ENCODE measurements at regions not wholly inside any gene's neighbourhood (a gene's known extent, or its start where the extent isn't known, plus 50 kb on each side); places are given as distances from the start of the nearest gene placed in this dataset.

GRCh38 chr11:128046213-128046612 lies 541.1 kb downstream of the ETS1 start:
- TF ChIP-seq, protein P1, sequence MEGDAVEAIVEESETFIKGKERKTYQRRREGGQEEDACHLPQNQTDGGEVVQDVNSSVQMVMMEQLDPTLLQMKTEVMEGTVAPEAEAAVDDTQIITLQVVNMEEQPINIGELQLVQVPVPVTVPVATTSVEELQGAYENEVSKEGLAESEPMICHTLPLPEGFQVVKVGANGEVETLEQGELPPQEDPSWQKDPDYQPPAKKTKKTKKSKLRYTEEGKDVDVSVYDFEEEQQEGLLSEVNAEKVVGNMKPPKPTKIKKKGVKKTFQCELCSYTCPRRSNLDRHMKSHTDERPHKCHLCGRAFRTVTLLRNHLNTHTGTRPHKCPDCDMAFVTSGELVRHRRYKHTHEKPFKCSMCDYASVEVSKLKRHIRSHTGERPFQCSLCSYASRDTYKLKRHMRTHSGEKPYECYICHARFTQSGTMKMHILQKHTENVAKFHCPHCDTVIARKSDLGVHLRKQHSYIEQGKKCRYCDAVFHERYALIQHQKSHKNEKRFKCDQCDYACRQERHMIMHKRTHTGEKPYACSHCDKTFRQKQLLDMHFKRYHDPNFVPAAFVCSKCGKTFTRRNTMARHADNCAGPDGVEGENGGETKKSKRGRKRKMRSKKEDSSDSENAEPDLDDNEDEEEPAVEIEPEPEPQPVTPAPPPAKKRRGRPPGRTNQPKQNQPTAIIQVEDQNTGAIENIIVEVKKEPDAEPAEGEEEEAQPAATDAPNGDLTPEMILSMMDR (IDR thresholded peaks at IDR 0.05) = no peak
- TF ChIP-seq POLR2A (IDR thresholded peaks at IDR 0.05; ENCODE audit: low read depth) = no peak
